Liver (tissue), 8 donors: ENCODE measurements at regions not wholly inside any gene's neighbourhood (a gene's known extent, or its start where the extent isn't known, plus 50 kb on each side); places are given as distances from the start of the nearest gene placed in this dataset.

Experiments used
- DNase-seq: peaks from one replicate; pipeline ENCODE4 v3.0.0-alpha.2; 2017; ENCODE audit warnings: low spot score
- H3K27ac ChIP-seq, 2 donors: one replicate each; pipeline ENCODE4 v1.7.0; 2013; ENCODE audit warnings: inconsistent platforms in 2 of 2, low read length in 2 of 2, control low read depth in 1 of 2, low read depth in 1 of 2, mild to moderate bottlenecking in 1 of 2
- H3K27me3 ChIP-seq, 4 donors: one replicate each; pipeline versions ENCODE4 v1.6.1 to v1.7.0; 2013; ENCODE audit warnings: low read length in 3 of 4, inconsistent platforms in 1 of 4, mild to moderate bottlenecking in 1 of 4, moderate library complexity in 1 of 4; ENCODE audit not compliant: control insufficient read depth in 4 of 4, insufficient read depth in 4 of 4
- H3K36me3 ChIP-seq, 4 donors: one replicate each; pipeline versions ENCODE4 v1.6.1 to v1.7.0; 2013; ENCODE audit warnings: low read length in 3 of 4, mild to moderate bottlenecking in 3 of 4, low read depth in 1 of 4, moderate library complexity in 1 of 4; ENCODE audit not compliant: control insufficient read depth in 4 of 4, insufficient read depth in 3 of 4
- H3K4me1 ChIP-seq, 4 donors: one replicate each; pipeline versions ENCODE4 v1.6.1 to v1.7.0; 2013; ENCODE audit warnings: low read length in 3 of 4, mild to moderate bottlenecking in 3 of 4, moderate library complexity in 1 of 4; ENCODE audit not compliant: control insufficient read depth in 4 of 4, insufficient read depth in 4 of 4
- H3K4me3 ChIP-seq, 3 donors: one replicate each; pipeline versions ENCODE4 v1.6.1 to v1.7.0; 2013; ENCODE audit warnings: low read length in 3 of 3, control low read depth in 1 of 3, low read depth in 1 of 3, mild to moderate bottlenecking in 1 of 3
- H3K9ac ChIP-seq, 2 donors: one replicate each; pipeline ENCODE4 v1.7.0; 2013; ENCODE audit warnings: low read length in 2 of 2, mild to moderate bottlenecking in 2 of 2, moderate library complexity in 2 of 2, control low read depth in 1 of 2, low read depth in 1 of 2
- H3K9me3 ChIP-seq, 4 donors: one replicate each; pipeline versions ENCODE4 v1.6.1 to v1.7.0; 2013; ENCODE audit warnings: low read length in 3 of 4; ENCODE audit not compliant: control insufficient read depth in 4 of 4
- ATF3 ChIP-seq: IDR thresholded peaks from 2 replicates; pipeline ENCODE4 v1.6.1; 2016; ENCODE audit warnings: antibody characterized with exemption
- CTCF ChIP-seq: fragments of 150-350 bp; IDR thresholded peaks from 2 replicates; pipeline ENCODE4 v1.5.1; 2017; ENCODE audit warnings: improper control_type of control experiment, low read depth, low read length; ENCODE audit not compliant: missing input control
- EGR1 ChIP-seq, 2 donors: IDR thresholded peaks; 2 replicates each; pipeline ENCODE4 v1.6.1; 2016 to 2018; ENCODE audit warnings: antibody characterized with exemption in 2 of 2, low read depth in 2 of 2
- FOXA1 ChIP-seq: IDR thresholded peaks from 2 replicates; pipeline ENCODE4 v1.6.1; 2016; ENCODE audit warnings: antibody characterized with exemption
- FOXA2 ChIP-seq: IDR thresholded peaks from 2 replicates; pipeline ENCODE4 v1.6.1; 2016; ENCODE audit warnings: antibody characterized with exemption
- GABPA ChIP-seq, 2 donors: IDR thresholded peaks in 1 of 2; conservative IDR thresholded peaks in 1 of 2; 2 replicates each; pipeline ENCODE4 v1.6.1; 2016; ENCODE audit warnings: antibody characterized with exemption in 2 of 2, mild to moderate bottlenecking in 1 of 2, moderate library complexity in 1 of 2
- HNF4A ChIP-seq, 2 donors: conservative IDR thresholded peaks; 2 replicates each; pipeline ENCODE4 v1.6.1; 2016; ENCODE audit warnings: antibody characterized with exemption in 2 of 2, mild to moderate bottlenecking in 2 of 2
- HNF4G ChIP-seq: IDR thresholded peaks from 2 replicates; pipeline ENCODE4 v1.6.1; 2016; ENCODE audit warnings: antibody characterized with exemption
- JUND ChIP-seq, 2 donors: IDR thresholded peaks; 2 replicates each; pipeline ENCODE4 v1.6.1; 2016; ENCODE audit warnings: antibody characterized with exemption in 2 of 2
- MAX ChIP-seq: IDR thresholded peaks from 2 replicates; pipeline ENCODE4 v1.6.1; 2016; ENCODE audit warnings: antibody characterized with exemption
- NR2F2 ChIP-seq: IDR thresholded peaks from 2 replicates; pipeline ENCODE4 v1.6.1; 2016; ENCODE audit warnings: antibody characterized with exemption
- RAD21 ChIP-seq, 2 donors: IDR thresholded peaks; 2 replicates each; pipeline ENCODE4 v1.6.1; 2016; ENCODE audit warnings: antibody characterized with exemption in 2 of 2, mild to moderate bottlenecking in 2 of 2
- REST ChIP-seq: IDR thresholded peaks from 2 replicates; pipeline ENCODE4 v1.6.1; 2016; ENCODE audit warnings: antibody characterized with exemption, mild to moderate bottlenecking
- RXRA ChIP-seq, 2 donors: IDR thresholded peaks; 2 replicates each; pipeline ENCODE4 v1.6.1; 2017 to 2018; ENCODE audit warnings: antibody characterized with exemption in 2 of 2, mild to moderate bottlenecking in 1 of 2
- SP1 ChIP-seq: IDR thresholded peaks from 2 replicates; pipeline ENCODE4 v1.6.1; 2018; ENCODE audit warnings: antibody characterized with exemption, mild to moderate bottlenecking
- TAF1 ChIP-seq: conservative IDR thresholded peaks from 2 replicates; pipeline ENCODE4 v1.6.1; 2016; ENCODE audit warnings: antibody characterized with exemption, mild to moderate bottlenecking
- YY1 ChIP-seq: IDR thresholded peaks from 2 replicates; pipeline ENCODE4 v1.6.1; 2016; ENCODE audit warnings: antibody characterized with exemption, mild to moderate bottlenecking
- ZBTB33 ChIP-seq: IDR thresholded peaks from 2 replicates; pipeline ENCODE4 v1.6.1; 2016; ENCODE audit warnings: antibody characterized with exemption
- WGBS: extraction: QIAGEN DNeasy Blood & Tissue Kit; methylation state at CpG from one replicate; pipeline ENCODE4 v1.1.7; 2013; 5-methylcytosine and 5-hydroxymethylcytosine counted together
- donor health status: healthy.
- donor health status: healthy.
- donor health status: healthy.
- donor health status: healthy.
- donor health status: healthy.

GRCh38 chr7:35889870-35890269 lies 89.0 kb downstream of the SEPTIN7 start (continued):
- TF ChIP-seq CTCF (no peak), YY1 (no peak), JUND (IDR thresholded peaks at IDR 0.05) (no peak), FOXA1 (no peak), HNF4G (no peak), GABPA (IDR thresholded peaks at IDR 0.05 in 1 of 2, conservative IDR thresholded peaks at IDR 0.05 in 1 of 2) (no peak), MAX (no peak), NR2F2 (no peak), ATF3 (no peak), RAD21 (IDR thresholded peaks at IDR 0.05) (no peak)

- H3K4me1 ChIP-seq: no peaks in the 10 kb centered on the region
- H3K9ac ChIP-seq: no peak overlapping the region
- DNase-seq: no peak
- TF ChIP-seq CTCF (no peak), FOXA1 (no peak), SP1 (no peak), FOXA2 (no peak), YY1 (no peak), JUND (IDR thresholded peaks at IDR 0.05) (no peak), HNF4G (no peak), TAF1 (no peak), ZBTB33 (no peak), REST (no peak), MAX (no peak), HNF4A (conservative IDR thresholded peaks at IDR 0.05) (no peak), EGR1 (IDR thresholded peaks at IDR 0.05; ENCODE audit: low read depth in 2 of 2) (no peak), RAD21 (IDR thresholded peaks at IDR 0.05) (no peak), NR2F2 (no peak), RXRA (IDR thresholded peaks at IDR 0.05) (no peak)
- no peaks in the 10 kb centered on the region for H3K9me3 ChIP-seq
- H3K36me3 ChIP-seq: peaks cover 3 to 8% (median 5%) of the 10 kb centered on the region in 4 donors
- no peak overlapping the region for H3K4me3 ChIP-seq
- H3K27ac ChIP-seq: no peak overlapping the region
- no peaks in the 10 kb centered on the region for H3K27me3 ChIP-seq
- 92% methylated on average over 3 of the region's 3 CpGs for WGBS
Measured at GRCh38 chr7:35891004-35891830, 90.4 kb downstream of the SEPTIN7 start.
